Calu3 (cell line): ENCODE measurements at regions not wholly inside any gene's neighbourhood (a gene's known extent, or its start where the extent isn't known, plus 50 kb on each side); places are given as distances from the start of the nearest gene placed in this dataset.

Experiments
- BruUV-seq: library from RNA; stranded (reverse); fragments of 400-500 nt; replicated peaks from 2 replicates; lab custom pipeline; 2021; lab: Mats Ljungman, UMichigan
- CTCF ChIA-PET: fragments of 300-600 bp; sonication (Branson Sonifier 250); formaldehyde crosslinking; loops from one replicate; lab custom pipeline; 2022; ENCODE audit warnings: antibody characterized with exemption; lab: Charles Lee
- DNase-seq: peaks from one replicate; pipeline ENCODE4 v3.0.0; 2022
- H3K27ac Mint-ChIP-seq: one replicate; pipeline ENCODE4 v1.8.0; 2022; ENCODE audit warnings: mixed read lengths; ENCODE audit not compliant: unreplicated experiment
- H3K27me3 Mint-ChIP-seq: one replicate; pipeline ENCODE4 v1.8.0; 2022; ENCODE audit warnings: mixed read lengths; ENCODE audit not compliant: unreplicated experiment
- H3K36me3 Mint-ChIP-seq: one replicate; pipeline ENCODE4 v1.8.0; 2022; ENCODE audit warnings: mild to moderate bottlenecking, moderate library complexity, mixed read lengths; ENCODE audit not compliant: insufficient read depth, unreplicated experiment
- H3K4me1 Mint-ChIP-seq: one replicate; pipeline ENCODE4 v1.8.0; 2022; ENCODE audit warnings: mild to moderate bottlenecking, low read depth, mixed read lengths; ENCODE audit not compliant: unreplicated experiment
- H3K4me3 Mint-ChIP-seq: one replicate; pipeline ENCODE4 v1.8.0; 2022; ENCODE audit warnings: mild to moderate bottlenecking, low read depth, moderate library complexity, mixed read lengths; ENCODE audit not compliant: unreplicated experiment
- H3K9me3 Mint-ChIP-seq: one replicate; pipeline ENCODE4 v1.8.0; 2022; ENCODE audit warnings: low read depth, mixed read lengths; ENCODE audit not compliant: unreplicated experiment
- intact Hi-C: fragments of 100-400 bp; cut with micrococcal nuclease; formaldehyde crosslinking; loops from one replicate; pipeline ENCODE4 v1.10.0; 2022; ENCODE audit not compliant: unreplicated experiment
- TF ChIP-seq, protein P1 (sequence below): fragments of 200-600 bp; IDR thresholded peaks from one replicate; pipeline ENCODE4 v1.8.0; 2022; ENCODE audit warnings: antibody characterized with exemption; ENCODE audit not compliant: unreplicated experiment

DNA sequence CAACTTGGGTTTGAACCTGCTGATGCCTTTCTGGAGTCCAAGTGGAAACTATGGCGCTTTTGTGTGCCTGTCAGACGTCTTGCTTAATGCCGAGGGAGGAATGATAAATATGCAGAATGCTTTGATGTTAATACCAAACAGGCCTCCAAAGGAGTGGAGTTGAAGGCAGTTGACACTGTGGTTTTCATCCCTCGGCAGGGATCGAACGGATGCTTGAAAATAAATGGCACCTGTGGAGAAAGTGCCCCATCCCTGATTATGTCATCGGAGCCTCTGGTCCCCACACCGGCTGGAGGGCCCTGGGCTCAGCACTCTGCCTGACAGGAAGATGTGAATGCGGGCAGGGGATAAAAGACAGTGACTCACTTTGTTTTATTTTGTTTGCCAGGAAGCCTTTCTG, 148.7 kb upstream of the GPR26 start:
- CTCF ChIA-PET: no interaction called here
- no peaks in the 10 kb centered on the region for H3K36me3 Mint-ChIP-seq
- no peak overlapping the region for H3K4me3 Mint-ChIP-seq
- H3K9me3 Mint-ChIP-seq: no peaks in the 10 kb centered on the region
- TF ChIP-seq, protein P1, sequence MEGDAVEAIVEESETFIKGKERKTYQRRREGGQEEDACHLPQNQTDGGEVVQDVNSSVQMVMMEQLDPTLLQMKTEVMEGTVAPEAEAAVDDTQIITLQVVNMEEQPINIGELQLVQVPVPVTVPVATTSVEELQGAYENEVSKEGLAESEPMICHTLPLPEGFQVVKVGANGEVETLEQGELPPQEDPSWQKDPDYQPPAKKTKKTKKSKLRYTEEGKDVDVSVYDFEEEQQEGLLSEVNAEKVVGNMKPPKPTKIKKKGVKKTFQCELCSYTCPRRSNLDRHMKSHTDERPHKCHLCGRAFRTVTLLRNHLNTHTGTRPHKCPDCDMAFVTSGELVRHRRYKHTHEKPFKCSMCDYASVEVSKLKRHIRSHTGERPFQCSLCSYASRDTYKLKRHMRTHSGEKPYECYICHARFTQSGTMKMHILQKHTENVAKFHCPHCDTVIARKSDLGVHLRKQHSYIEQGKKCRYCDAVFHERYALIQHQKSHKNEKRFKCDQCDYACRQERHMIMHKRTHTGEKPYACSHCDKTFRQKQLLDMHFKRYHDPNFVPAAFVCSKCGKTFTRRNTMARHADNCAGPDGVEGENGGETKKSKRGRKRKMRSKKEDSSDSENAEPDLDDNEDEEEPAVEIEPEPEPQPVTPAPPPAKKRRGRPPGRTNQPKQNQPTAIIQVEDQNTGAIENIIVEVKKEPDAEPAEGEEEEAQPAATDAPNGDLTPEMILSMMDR: no peak
- BruUV-seq: no TSS peak
- H3K4me1 Mint-ChIP-seq: no peaks in the 10 kb centered on the region
- H3K27me3 Mint-ChIP-seq: peaks cover 22% of the 10 kb centered on the region
- intact Hi-C loops: no loop called here
- no peak overlapping the region for H3K27ac Mint-ChIP-seq
- DNase-seq: no peak

DNA sequence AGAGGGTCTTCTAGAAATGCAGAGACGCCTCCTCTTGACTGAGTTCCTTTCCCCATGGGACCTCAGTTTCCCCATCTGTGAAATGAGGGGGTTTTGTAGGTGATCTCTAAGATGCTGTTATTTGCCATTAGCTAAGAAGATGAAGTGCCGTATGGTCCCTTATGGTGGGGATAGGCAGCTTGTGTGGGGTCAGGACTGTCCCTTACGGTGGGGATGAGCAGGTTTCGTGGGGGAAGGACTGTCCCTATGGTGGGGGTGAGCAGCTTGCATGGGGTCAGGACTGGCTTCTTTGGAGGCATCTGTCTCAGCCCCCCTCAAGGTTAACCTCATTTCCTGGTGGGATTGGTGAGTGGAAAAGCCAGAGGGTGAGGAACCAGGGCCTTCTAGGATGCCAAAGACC, 148.3 kb upstream of the GPR26 start:
- DNase-seq: no peak
- Mint-ChIP-seq H3K27me3 (peaks cover 22% of the 10 kb centered on the region), H3K36me3 (no peaks in the 10 kb centered on the region), H3K4me1 (no peaks in the 10 kb centered on the region), H3K27ac (no peak overlapping the region), H3K9me3 (no peaks in the 10 kb centered on the region), H3K4me3 (no peak overlapping the region)
- intact Hi-C loops: no loop called here
- CTCF ChIA-PET: interaction anchor here (0.6 kb wide), 1 partner anchor 132 kb away, joined by 4 read pairs; no protein-coding TSS in a partner anchor
- BruUV-seq: no TSS peak
- TF ChIP-seq, protein P1: no peak

DNA sequence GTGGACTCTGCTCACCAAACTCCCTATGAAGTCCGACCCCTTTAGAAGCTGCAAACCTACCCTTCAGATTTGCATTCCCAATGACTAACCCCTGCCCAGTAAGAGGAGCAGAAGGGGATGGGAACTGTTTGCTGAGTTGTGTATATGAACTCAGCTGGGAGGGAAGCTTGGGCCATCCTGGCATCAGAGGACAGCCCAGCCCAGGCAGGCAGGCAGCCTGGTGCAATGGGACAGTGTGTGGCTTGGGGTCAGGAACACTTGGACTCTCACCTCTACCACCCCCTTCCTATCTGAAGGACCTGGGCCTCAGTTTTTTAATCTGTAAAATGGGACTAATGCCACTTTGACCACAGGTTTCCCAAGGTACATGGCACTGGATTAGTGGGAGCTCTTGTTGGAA, 147.4 kb upstream of the GPR26 start:
- Mint-ChIP-seq H3K27me3 (peaks cover 29% of the 10 kb centered on the region), H3K9me3 (no peaks in the 10 kb centered on the region), H3K27ac (no peak overlapping the region), H3K4me3 (no peak overlapping the region), H3K4me1 (no peaks in the 10 kb centered on the region), H3K36me3 (no peaks in the 10 kb centered on the region)
- no peak for DNase-seq
- intact Hi-C loops: no loop called here
- TF ChIP-seq, protein P1: no peak
- BruUV-seq: no TSS peak
- CTCF ChIA-PET: interaction anchor here (0.6 kb wide), 1 partner anchor 131 kb away, joined by 4 read pairs; no protein-coding TSS in a partner anchor

- H3K36me3 Mint-ChIP-seq: no peaks in the 10 kb centered on the region
- TF ChIP-seq, protein P1: no peak
- no peak overlapping the region for H3K4me3 Mint-ChIP-seq
- BruUV-seq: no TSS peak
- DNase-seq: no peak
- peaks cover 26% of the 10 kb centered on the region for H3K27me3 Mint-ChIP-seq
- CTCF ChIA-PET: no interaction called here
- intact Hi-C loops: no loop called here
- H3K27ac Mint-ChIP-seq: no peak overlapping the region
- no peaks in the 10 kb centered on the region for H3K4me1 Mint-ChIP-seq
- no peaks in the 10 kb centered on the region for H3K9me3 Mint-ChIP-seq
Observed at GRCh38 chr10:123519861-123520260, 146.3 kb upstream of the GPR26 start.
